GM23338 (cell line): ENCODE measurements at regions not wholly inside any gene's neighbourhood (a gene's known extent, or its start where the extent isn't known, plus 50 kb on each side); places are given as distances from the start of the nearest gene placed in this dataset.

ENCODE experiments used
- ATAC-seq: fragments of 200-7000 bp; cut with Tn5 transposase; 3 replicates; pipeline ENCODE4 v1.9.1; 2020
- DNase-seq: peaks from one replicate; pipeline ENCODE4 v3.0.0-alpha.2; 2015; ENCODE audit warnings: low spot score
- H2AFZ ChIP-seq: fragments of 200-600 bp; sonication (generic); 2 replicates; pipeline ENCODE4 v1.8.0; 2016; ENCODE audit warnings: antibody characterized with exemption, mild to moderate bottlenecking, moderate library complexity
- H3F3A ChIP-seq: fragments of 200-600 bp; sonication (generic); replicated peaks from 2 replicates; pipeline ENCODE4 v1.8.0; 2017; ENCODE audit warnings: antibody characterized with exemption, mixed run types, low read depth
- H3K27ac ChIP-seq: fragments of 200-600 bp; sonication (generic); 2 replicates; pipeline ENCODE4 v1.6.1; 2016; ENCODE audit warnings: low read depth
- H3K27me3 ChIP-seq: fragments of 200-600 bp; sonication (generic); 2 replicates; pipeline ENCODE4 v1.8.0; 2016; ENCODE audit warnings: mild to moderate bottlenecking, mixed run types, moderate library complexity; ENCODE audit not compliant: insufficient read depth
- H3K36me3 ChIP-seq: fragments of 200-600 bp; sonication (generic); 2 replicates; pipeline ENCODE4 v1.8.0; 2016; ENCODE audit warnings: mild to moderate bottlenecking; ENCODE audit not compliant: insufficient read depth
- H3K4me1 ChIP-seq: fragments of 200-600 bp; sonication (generic); 2 replicates; pipeline ENCODE4 v1.8.0; 2016; ENCODE audit warnings: mild to moderate bottlenecking, moderate library complexity; ENCODE audit not compliant: insufficient read depth
- H3K4me2 ChIP-seq: fragments of 200-600 bp; sonication (generic); 2 replicates; pipeline ENCODE4 v1.7.1; 2017; ENCODE audit warnings: mixed run types
- H3K4me3 ChIP-seq: fragments of 200-600 bp; sonication (generic); 2 replicates; pipeline ENCODE4 v1.6.1; 2016; ENCODE audit warnings: mixed run types
- H3K79me2 ChIP-seq: fragments of 200-600 bp; sonication (generic); replicated peaks from 2 replicates; pipeline ENCODE4 v1.8.0; 2017; ENCODE audit warnings: mild to moderate bottlenecking; ENCODE audit not compliant: insufficient read depth
- H3K9me2 ChIP-seq: fragments of 200-600 bp; sonication (generic); 2 replicates; pipeline ENCODE4 v1.8.0; 2017; ENCODE audit not compliant: insufficient read depth
- H4K20me1 ChIP-seq: fragments of 200-600 bp; sonication (generic); replicated peaks from 2 replicates; pipeline ENCODE4 v1.8.0; 2017; ENCODE audit warnings: mild to moderate bottlenecking; ENCODE audit not compliant: insufficient read depth
- H3K27ac Mint-ChIP-seq: 2 replicates; pipeline ENCODE4 v1.8.0; 2020; ENCODE audit warnings: inconsistent platforms, mild to moderate bottlenecking, moderate library complexity, mixed read lengths
- H3K27me3 Mint-ChIP-seq: 3 replicates; pipeline ENCODE4 v1.8.0; 2022; ENCODE audit warnings: low read depth, mild to moderate bottlenecking, moderate library complexity, mixed read lengths, inconsistent platforms; ENCODE audit not compliant: insufficient read depth, poor library complexity
- H3K36me3 Mint-ChIP-seq: 3 replicates; pipeline ENCODE4 v1.8.0; 2021; ENCODE audit warnings: low read depth, mild to moderate bottlenecking, inconsistent platforms, moderate library complexity, mixed read lengths
- H3K4me1 Mint-ChIP-seq: 3 replicates; pipeline ENCODE4 v1.8.0; 2020; ENCODE audit warnings: mild to moderate bottlenecking, inconsistent platforms, mixed read lengths
- H3K4me3 Mint-ChIP-seq: 3 replicates; pipeline ENCODE4 v1.8.0; 2021; ENCODE audit warnings: moderate library complexity, mild to moderate bottlenecking, inconsistent platforms, mixed read lengths
- H3K9me3 Mint-ChIP-seq: 3 replicates; pipeline ENCODE4 v1.8.0; 2020; ENCODE audit warnings: moderate library complexity, mild to moderate bottlenecking, inconsistent platforms, mixed read lengths
- CREB1 ChIP-seq: fragments of 250-450 bp; sonication (Bioruptor Pico); IDR thresholded peaks from 2 replicates; pipeline ENCODE4 v1.5.0; 2020; ENCODE audit warnings: low read depth, mild to moderate bottlenecking, moderate library complexity
- CTCF ChIP-seq, 2 experiments: fragments of 200-600 bp in 1 of 2; sonication (generic) in 1 of 2; conservative IDR thresholded peaks; 2 replicates each; pipeline versions ENCODE4 v1.5.1 to v1.6.1; 2016 to 2017; ENCODE audit warnings: antibody characterized with exemption in 2 of 2, low read depth in 2 of 2, mild to moderate bottlenecking in 2 of 2, moderate library complexity in 1 of 2
- ETS1 ChIP-seq: IDR thresholded peaks from 2 replicates; pipeline ENCODE4 v1.6.1; 2016; ENCODE audit warnings: antibody characterized with exemption
- EZH2 ChIP-seq: fragments of 200-600 bp; sonication (generic); IDR thresholded peaks from one replicate; pipeline ENCODE4 v1.8.0; 2017; ENCODE audit warnings: antibody characterized with exemption, mild to moderate bottlenecking, low read depth; ENCODE audit not compliant: unreplicated experiment
- EZH2phosphoT487 ChIP-seq: fragments of 200-600 bp; sonication (generic); IDR thresholded peaks from one replicate; pipeline ENCODE4 v1.8.1; 2018; ENCODE audit warnings: antibody characterized with exemption; ENCODE audit not compliant: unreplicated experiment
- JUNB ChIP-seq: IDR thresholded peaks from one replicate; pipeline ENCODE4 v1.6.1; 2016; ENCODE audit warnings: antibody characterized with exemption; ENCODE audit not compliant: unreplicated experiment
- NANOG ChIP-seq: IDR thresholded peaks from 2 replicates; pipeline ENCODE4 v1.6.1; 2016; ENCODE audit warnings: antibody characterized with exemption, borderline replicate concordance
- POLR2AphosphoS5 ChIP-seq: IDR thresholded peaks from 2 replicates; pipeline ENCODE4 v1.6.1; 2016; ENCODE audit warnings: antibody characterized with exemption, low read depth
- REST ChIP-seq: IDR thresholded peaks from one replicate; pipeline ENCODE4 v1.6.1; 2018; ENCODE audit warnings: antibody characterized with exemption; ENCODE audit not compliant: unreplicated experiment
- STAT1 ChIP-seq: IDR thresholded peaks from one replicate; pipeline ENCODE4 v1.6.1; 2016; ENCODE audit warnings: antibody characterized with exemption; ENCODE audit not compliant: unreplicated experiment
- ZNF114 ChIP-seq: fragments of 250-450 bp; sonication (Bioruptor Pico); IDR thresholded peaks from 2 replicates; pipeline ENCODE4 v1.5.0; 2020; ENCODE audit warnings: mild to moderate bottlenecking, moderate library complexity
- ZNF331 ChIP-seq: fragments of 250-450 bp; sonication (Bioruptor Pico); IDR thresholded peaks from 2 replicates; pipeline ENCODE4 v1.5.0; 2020; ENCODE audit warnings: low read depth, mild to moderate bottlenecking, moderate library complexity
- ZNF462 ChIP-seq: fragments of 250-450 bp; sonication (Bioruptor Pico); IDR thresholded peaks from 2 replicates; pipeline ENCODE4 v1.5.0; 2020; ENCODE audit warnings: mild to moderate bottlenecking, moderate library complexity

- no peak for TF ChIP-seq ZNF114 (CRISPR knock-in tag)
- no peak for TF ChIP-seq EZH2phosphoT487
- no peak for TF ChIP-seq POLR2AphosphoS5
Observed at GRCh38 chr12:132416827-132417226, 73.1 kb upstream of the FBRSL1 start (continued).

- H3K9me2 ChIP-seq, result no peaks in the 10 kb centered on the region
- no peaks in the 10 kb centered on the region for H4K20me1 ChIP-seq
- H3K4me3 ChIP-seq, result no peak overlapping the region
- DNase-seq (no peak), ATAC-seq (no peak)
- H3K9me3 Mint-ChIP-seq, result no peaks in the 10 kb centered on the region; the same call in 1 of the 3 replicates
- TF ChIP-seq NANOG (no peak), POLR2AphosphoS5 (no peak), JUNB (no peak), ZNF462 (CRISPR knock-in tag) (no peak), ZNF114 (CRISPR knock-in tag) (no peak), EZH2 (no peak), STAT1 (no peak), REST (no peak), EZH2phosphoT487 (no peak), ZNF331 (CRISPR knock-in tag) (no peak), CTCF (conservative IDR thresholded peaks at IDR 0.05; ENCODE audit: low read depth in 2 of 2) (no peak), ETS1 (no peak), CREB1 (CRISPR knock-in tag) (no peak)
- no peaks in the 10 kb centered on the region; the same call in 2 of the 3 replicates for H3K36me3 Mint-ChIP-seq
- no peak overlapping the region for H3K27ac ChIP-seq
- H3K36me3 ChIP-seq, result no peaks in the 10 kb centered on the region
- H3K27ac Mint-ChIP-seq, result no peak overlapping the region
- no peaks in the 10 kb centered on the region for H3K79me2 ChIP-seq
- H3K27me3 Mint-ChIP-seq, result peaks cover 45% of the 10 kb centered on the region
- H3K27me3 ChIP-seq, result peaks cover 39% of the 10 kb centered on the region
- no peak overlapping the region for H2AFZ ChIP-seq
- H3F3A ChIP-seq, result no peaks in the 10 kb centered on the region
- H3K4me3 Mint-ChIP-seq, result no peak overlapping the region
- no peak overlapping the region for H3K4me2 ChIP-seq
- no peaks in the 10 kb centered on the region; the same call in 2 of the 3 replicates for H3K4me1 Mint-ChIP-seq
- H3K4me1 ChIP-seq, result no peaks in the 10 kb centered on the region
Observed at GRCh38 chr12:132416121-132416673, 73.8 kb upstream of the FBRSL1 start.
